ENCODE measurements at regions not wholly inside any gene's neighbourhood (a gene's known extent, or its start where the extent isn't known, plus 50 kb on each side); places are given as distances from the start of the nearest gene placed in this dataset.

GRCh38 chr6:71383476-71383875 lies 94.9 kb downstream of the OGFRL1 start:
- H3K4me2 ChIP-seq (ENCODE audit: insufficient read depth, low read length), result no peak overlapping the region
- H3K27me3 ChIP-seq (ENCODE audit: insufficient read depth, low read length, poor library complexity), result no peaks in the 10 kb centered on the region
- no peaks in the 10 kb centered on the region for H3K9me3 ChIP-seq (ENCODE audit: insufficient read depth, low read length, severe bottlenecking)
- DNase-seq, result no peak
- no peak overlapping the region for H3K9ac ChIP-seq (ENCODE audit: low read depth, low read length)
- no peak for ATAC-seq (ENCODE audit: insufficient read depth, low read depth)
- H3K27ac ChIP-seq (ENCODE audit: low read length), result no peak overlapping the region
- H3K79me2 ChIP-seq (ENCODE audit: insufficient read depth, low read length), result no peaks in the 10 kb centered on the region
- no peaks in the 10 kb centered on the region for H4K20me1 ChIP-seq (ENCODE audit: insufficient read depth, low read length)
- H3K4me1 ChIP-seq (ENCODE audit: insufficient read depth, low read length), result no peaks in the 10 kb centered on the region
- H3K4me3 ChIP-seq (ENCODE audit: low read depth in 1 of 2, low read length in 2 of 2), result no peak overlapping the region
- no peak for TF ChIP-seq CTCF (IDR thresholded peaks at IDR 0.05; ENCODE audit: borderline replicate concordance, extremely low read depth, low read length, poor library complexity, severe bottlenecking)
- TF ChIP-seq EZH2 (IDR thresholded peaks at IDR 0.05; ENCODE audit: borderline replicate concordance, low read depth, low read length, severe bottlenecking), result no peak
- H3K36me3 ChIP-seq (ENCODE audit: insufficient read depth, low read length), result no peaks in the 10 kb centered on the region
- H2AFZ ChIP-seq (ENCODE audit: low read depth, low read length), result no peak overlapping the region

GRCh38 chr6:71383901-71384489 lies 95.4 kb downstream of the OGFRL1 start:
- ATAC-seq (ENCODE audit: insufficient read depth, low read depth) (no peak), DNase-seq (no peak)
- no peak overlapping the region for H3K4me3 ChIP-seq (ENCODE audit: low read depth in 1 of 2, low read length in 2 of 2)
- H2AFZ ChIP-seq (ENCODE audit: low read depth, low read length), result no peak overlapping the region
- H3K9ac ChIP-seq (ENCODE audit: low read depth, low read length), result no peak overlapping the region
- no peaks in the 10 kb centered on the region for H3K36me3 ChIP-seq (ENCODE audit: insufficient read depth, low read length)
- H3K9me3 ChIP-seq (ENCODE audit: insufficient read depth, low read length, severe bottlenecking), result no peaks in the 10 kb centered on the region
- no peaks in the 10 kb centered on the region for H4K20me1 ChIP-seq (ENCODE audit: insufficient read depth, low read length)
- H3K79me2 ChIP-seq (ENCODE audit: insufficient read depth, low read length), result no peaks in the 10 kb centered on the region
- no peak overlapping the region for H3K27ac ChIP-seq (ENCODE audit: low read length)
- H3K4me1 ChIP-seq (ENCODE audit: insufficient read depth, low read length), result no peaks in the 10 kb centered on the region
- no peak overlapping the region for H3K4me2 ChIP-seq (ENCODE audit: insufficient read depth, low read length)
- H3K27me3 ChIP-seq (ENCODE audit: insufficient read depth, low read length, poor library complexity), result no peaks in the 10 kb centered on the region
- TF ChIP-seq CTCF (IDR thresholded peaks at IDR 0.05; ENCODE audit: borderline replicate concordance, extremely low read depth, low read length, poor library complexity, severe bottlenecking), result peak; percentile 47
- TF ChIP-seq EZH2 (IDR thresholded peaks at IDR 0.05; ENCODE audit: borderline replicate concordance, low read depth, low read length, severe bottlenecking), result no peak

GRCh38 chr6:71385111-71385822 lies 96.7 kb downstream of the OGFRL1 start:
- no peaks in the 10 kb centered on the region for H3K36me3 ChIP-seq (ENCODE audit: insufficient read depth, low read length)
- H3K27ac ChIP-seq (ENCODE audit: low read length), result no peak overlapping the region
- H3K9ac ChIP-seq (ENCODE audit: low read depth, low read length), result no peak overlapping the region
- no peaks in the 10 kb centered on the region for H3K4me1 ChIP-seq (ENCODE audit: insufficient read depth, low read length)
- TF ChIP-seq CTCF (IDR thresholded peaks at IDR 0.05; ENCODE audit: borderline replicate concordance, extremely low read depth, low read length, poor library complexity, severe bottlenecking), result no peak
- H3K4me3 ChIP-seq (ENCODE audit: low read depth in 1 of 2, low read length in 2 of 2), result no peak overlapping the region
- H3K79me2 ChIP-seq (ENCODE audit: insufficient read depth, low read length), result no peaks in the 10 kb centered on the region
- H4K20me1 ChIP-seq (ENCODE audit: insufficient read depth, low read length), result no peaks in the 10 kb centered on the region
- no peak overlapping the region for H2AFZ ChIP-seq (ENCODE audit: low read depth, low read length)
- no peaks in the 10 kb centered on the region for H3K27me3 ChIP-seq (ENCODE audit: insufficient read depth, low read length, poor library complexity)
- H3K9me3 ChIP-seq (ENCODE audit: insufficient read depth, low read length, severe bottlenecking), result no peaks in the 10 kb centered on the region
- DNase-seq (no peak), ATAC-seq (ENCODE audit: insufficient read depth, low read depth) (no peak)
- no peak overlapping the region for H3K4me2 ChIP-seq (ENCODE audit: insufficient read depth, low read length)

All from DND-41 (cell line).